ENCODE measurements at regions not wholly inside any gene's neighbourhood (a gene's known extent, or its start where the extent isn't known, plus 50 kb on each side); places are given as distances from the start of the nearest gene placed in this dataset.
"Not testable (repeated sequence)": the region's sequence is repeated elsewhere in the genome, so short reads cannot be mapped to it uniquely, and the experiment has no call there.

DNA sequence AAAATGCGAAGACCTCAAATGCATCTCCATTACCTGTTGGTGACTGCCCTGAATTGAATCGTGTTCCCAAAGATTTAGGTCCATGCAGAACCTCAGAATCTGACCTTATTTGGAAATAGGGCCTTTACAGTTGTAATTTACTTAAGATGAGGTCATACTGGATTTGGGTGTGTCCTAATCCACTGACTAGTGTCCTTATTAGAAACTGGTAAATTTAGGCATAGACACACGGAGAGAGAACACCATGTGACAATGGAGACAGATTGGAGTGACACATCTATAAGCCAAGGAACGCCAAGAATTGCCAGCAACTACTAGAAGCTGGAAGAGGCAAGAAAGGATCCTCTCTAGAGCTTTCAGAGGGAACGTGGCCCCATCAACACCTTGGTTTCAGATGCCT lies 203.1 kb downstream of the SMAD2 start:
- DNase-seq: no peak

DNA sequence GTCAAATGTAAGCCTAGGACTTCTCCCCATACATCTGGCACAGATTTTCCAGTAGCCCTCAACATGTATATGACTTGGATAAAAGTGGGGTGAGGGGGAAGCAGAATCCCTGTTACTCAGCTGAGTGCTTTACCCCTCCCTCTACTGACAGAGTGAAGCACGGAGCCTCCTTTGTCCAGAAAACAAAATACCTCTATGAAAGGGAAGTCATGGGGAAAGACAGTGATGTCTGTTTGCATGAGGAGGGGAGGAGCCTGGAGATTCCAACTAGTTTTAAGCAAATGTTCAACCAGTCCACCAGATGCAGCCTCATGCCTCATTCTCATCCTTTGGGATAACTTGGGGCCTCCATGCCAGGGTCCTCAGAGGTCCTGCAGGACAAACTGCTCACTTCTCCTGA lies 203.9 kb downstream of the SMAD2 start:
- DNase-seq: no peak

GRCh38 chr18:47725656-47726055 lies 204.8 kb downstream of the SMAD2 start:
- DNase-seq: no peak

GRCh38 chr18:47724186-47724975 lies 206.1 kb downstream of the SMAD2 start:
- DNase-seq: no peak

DNA sequence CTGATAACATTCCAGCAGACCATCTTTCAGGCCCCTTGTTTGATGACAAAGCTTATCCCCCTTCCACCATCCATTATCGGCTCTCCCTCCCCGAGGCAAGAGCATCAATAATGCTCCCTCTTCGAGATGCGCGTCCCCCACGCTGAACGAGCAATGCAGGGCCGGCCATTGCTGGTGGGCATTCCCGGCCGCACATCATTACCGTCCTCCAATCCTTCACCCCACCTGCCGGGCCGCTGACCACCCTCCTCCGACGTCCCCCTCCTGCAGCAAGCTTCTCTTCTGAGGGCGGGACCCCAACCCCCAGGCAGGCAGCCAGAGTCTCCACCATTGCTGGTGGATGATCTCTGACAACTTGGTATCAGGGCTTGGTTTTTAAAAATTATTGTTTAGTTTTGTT lies 208.6 kb downstream of the SMAD2 start:
- DNase-seq: no peak

DNA sequence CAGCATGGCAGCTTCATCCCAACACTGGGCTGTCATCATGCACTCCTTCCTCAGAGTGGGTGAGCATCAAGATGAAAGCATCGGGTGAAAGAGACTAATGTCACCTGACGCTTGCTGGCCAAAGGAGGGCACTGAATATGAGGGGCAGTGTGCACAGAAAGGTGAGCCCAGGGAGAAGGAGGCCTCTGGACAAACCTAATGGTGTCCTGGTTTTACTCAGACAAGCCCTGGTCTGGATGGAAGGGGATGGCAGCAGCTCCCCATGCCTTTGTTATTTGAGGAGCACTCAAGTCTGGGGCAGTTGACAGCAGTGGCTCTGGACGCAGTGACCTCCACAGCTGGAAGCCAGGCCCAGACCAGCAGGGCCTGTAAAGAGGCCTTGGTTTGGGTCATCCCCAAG lies 209.7 kb downstream of the SMAD2 start:
- DNase-seq: no peak

DNA sequence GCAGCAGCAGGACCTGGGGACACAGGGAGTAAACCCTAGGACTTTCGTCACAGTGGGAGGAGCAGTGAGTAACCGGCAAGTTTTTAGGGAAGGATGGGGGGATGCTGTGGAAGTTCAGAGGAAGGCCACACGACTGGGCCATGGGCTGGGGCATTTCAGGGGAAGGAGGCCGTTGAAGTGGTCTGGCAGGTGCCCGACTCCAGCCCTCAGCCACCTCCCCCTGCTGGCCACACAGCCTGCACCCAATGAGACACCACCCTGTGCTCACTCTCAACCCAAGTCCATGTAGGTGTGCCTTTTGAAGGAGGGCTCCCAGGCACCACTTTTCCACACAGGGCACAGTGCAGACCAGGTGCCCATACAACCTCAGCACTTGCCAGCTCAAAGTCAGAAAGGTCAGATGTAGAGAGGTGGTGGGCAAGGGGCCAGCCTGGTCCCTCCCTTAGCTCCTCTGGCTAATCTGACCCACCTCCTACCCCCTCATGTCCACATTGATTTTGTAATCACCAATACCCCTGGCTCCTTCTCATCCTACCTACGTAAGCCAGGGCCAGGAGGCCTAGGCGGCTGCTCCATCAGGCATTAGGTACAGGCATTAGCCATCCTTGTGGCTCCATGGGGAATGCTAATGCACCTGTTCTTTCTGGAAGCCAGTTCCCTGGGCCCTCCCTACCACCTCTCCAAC lies 211.2 kb downstream of the SMAD2 start:
- no peak for DNase-seq

GRCh38 chr18:47718646-47719045 lies 211.8 kb downstream of the SMAD2 start:
- no peak for DNase-seq

GRCh38 chr18:47717257-47717656 lies 213.2 kb downstream of the SMAD2 start:
- DNase-seq: no peak

- no peak for DNase-seq
Observed at GRCh38 chr18:47716632-47717185, 213.8 kb downstream of the SMAD2 start.

DNA sequence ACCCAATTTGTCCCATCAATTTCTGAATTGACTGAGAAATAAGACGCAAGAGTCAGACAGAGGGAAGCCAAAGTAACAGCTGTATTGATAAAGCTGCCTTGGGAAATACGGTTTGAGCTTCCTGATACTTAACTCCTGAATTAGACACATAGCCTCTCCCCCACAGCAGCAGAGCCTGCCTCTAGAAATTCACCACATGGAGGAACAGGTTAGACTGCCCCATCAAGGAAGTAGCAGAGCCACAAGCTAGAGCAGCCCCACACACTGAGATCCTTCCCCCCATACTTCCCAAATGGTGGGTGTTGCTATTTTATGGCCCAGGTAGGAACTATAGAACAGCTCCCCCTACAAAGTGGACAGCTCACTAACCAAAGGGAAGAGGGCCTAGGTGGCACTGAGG lies 220.0 kb downstream of the SMAD2 start:
- DNase-seq: no peak

DNA sequence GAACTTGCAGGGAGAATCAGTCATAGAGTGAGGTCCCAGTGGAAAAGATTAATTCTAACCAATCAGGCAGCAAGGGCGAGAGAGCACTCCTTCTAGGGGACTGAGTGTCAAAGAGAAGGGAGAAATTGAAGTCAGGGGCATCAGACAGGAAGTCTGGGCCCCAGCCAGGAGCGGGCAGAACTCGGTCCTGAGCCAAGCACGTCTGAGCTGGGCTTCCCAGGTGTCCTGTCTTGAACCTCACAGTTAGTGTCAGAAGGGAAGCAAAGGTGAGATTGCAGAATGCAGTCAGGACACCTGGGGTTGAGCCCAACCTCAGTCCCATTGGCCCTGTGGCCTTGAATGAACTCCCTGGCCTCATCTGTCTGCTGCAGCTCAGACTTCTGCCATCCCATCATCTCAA lies 220.9 kb downstream of the SMAD2 start:
- no peak for DNase-seq

DNA sequence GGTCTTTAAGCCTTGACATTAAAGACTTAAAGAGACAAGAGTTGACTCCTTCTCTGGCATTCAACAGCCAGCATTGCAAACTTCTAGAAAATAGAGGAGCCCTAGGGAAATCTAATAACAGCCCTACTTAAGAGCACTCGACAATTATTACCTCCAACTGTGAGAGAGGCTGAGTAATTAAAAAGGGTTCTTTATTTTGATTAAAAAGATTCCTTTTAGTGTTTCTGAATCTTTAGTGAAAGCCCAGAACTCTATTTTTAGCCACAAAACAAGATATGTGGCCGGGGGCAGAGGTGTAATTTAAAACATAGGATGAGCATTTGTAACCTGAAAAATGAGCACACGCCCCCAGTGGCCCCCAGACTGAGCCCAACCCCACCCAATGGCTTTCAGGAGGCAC lies 222.3 kb downstream of the SMAD2 start:
- DNase-seq: no peak

GRCh38 chr18:47701134-47701533 lies 229.3 kb downstream of the SMAD2 start:
- DNase-seq: no peak

DNA sequence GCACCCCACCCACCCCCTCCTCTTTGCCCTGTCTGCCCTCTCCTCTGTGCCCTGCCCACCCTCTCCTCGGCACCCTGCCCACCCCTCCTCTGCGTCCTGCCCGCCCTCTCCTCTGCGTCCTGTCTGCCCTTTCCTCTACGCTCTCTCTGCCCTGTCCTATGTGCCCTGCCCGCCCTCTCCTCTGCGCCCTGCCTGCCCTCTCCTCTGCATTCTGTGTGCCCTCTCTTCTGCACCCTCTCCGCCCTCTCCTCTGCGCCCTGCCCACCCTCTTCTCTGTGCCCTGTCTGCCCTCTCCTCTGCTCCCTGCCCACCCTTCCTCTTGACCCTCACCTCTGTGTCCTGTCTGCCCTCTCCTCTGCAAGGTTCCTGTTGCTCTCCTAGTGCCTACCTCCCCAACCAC lies 233.6 kb downstream of the SMAD2 start:
- no peak for DNase-seq

DNA sequence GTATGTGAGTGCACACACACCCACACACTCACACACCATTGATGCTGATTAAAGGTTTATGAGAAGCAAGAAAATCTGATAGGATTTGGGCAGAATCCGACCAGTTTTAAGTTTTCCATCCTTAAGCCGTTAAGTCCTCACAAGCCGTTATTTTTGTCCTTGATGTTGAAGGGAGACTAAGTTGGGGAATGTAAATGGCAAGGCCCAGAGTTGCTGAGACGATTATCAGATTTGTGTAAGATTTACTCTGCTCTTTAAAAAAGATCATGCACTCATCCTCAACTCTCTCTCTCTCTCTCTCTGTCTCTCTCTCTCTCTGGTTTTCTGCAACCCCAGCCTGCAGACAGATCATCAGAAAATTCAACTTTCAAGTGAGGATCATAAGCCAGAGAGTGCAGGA lies 238.8 kb downstream of the SMAD2 start:
- DNase-seq: no peak

- not testable (repeated sequence) for DNase-seq
Observed at GRCh38 chr18:47690778-47691177, 239.7 kb downstream of the SMAD2 start.

DNA sequence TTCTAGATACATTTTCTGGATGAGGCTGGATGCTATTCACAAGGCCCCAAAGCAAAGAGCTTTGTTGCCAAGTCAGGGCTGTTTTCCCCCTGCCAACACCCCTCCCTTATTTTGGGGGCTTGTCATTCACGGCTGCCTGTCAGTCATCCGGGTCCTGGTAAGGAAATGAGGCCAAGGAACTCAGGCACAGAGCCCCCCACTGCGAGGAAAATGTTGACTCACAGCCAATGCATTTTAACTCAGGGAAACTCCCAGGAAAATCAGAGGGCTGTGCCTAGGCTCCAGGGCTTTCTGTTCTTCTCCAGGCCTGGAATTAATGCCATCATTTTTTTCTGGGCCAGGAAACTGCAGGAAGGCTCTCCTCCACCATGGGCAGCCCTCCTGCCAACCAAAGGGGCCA lies 241.1 kb downstream of the SMAD2 start:
- no peak for DNase-seq

DNA sequence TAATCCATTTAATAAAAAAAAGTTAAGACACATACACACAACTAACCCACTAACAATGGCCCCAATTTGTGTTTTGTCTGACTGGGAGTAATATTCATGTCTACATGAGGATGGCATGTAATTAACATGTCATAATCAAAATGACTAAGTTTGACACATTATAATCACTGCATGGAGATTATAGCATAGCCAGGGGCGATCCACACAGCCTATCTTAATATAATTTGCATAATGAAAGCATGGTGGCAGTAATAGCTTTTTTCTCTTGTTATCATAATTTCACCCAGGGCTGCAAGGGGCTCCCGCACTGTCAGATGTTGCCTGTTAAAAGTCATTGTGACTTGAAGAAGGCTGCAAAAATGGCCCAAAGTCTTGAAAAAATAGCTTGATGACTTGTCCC lies 243.7 kb downstream of the SMAD2 start:
- DNase-seq: no peak

GRCh38 chr18:47683774-47684173 lies 246.7 kb downstream of the SMAD2 start:
- DNase-seq: no peak

DNA sequence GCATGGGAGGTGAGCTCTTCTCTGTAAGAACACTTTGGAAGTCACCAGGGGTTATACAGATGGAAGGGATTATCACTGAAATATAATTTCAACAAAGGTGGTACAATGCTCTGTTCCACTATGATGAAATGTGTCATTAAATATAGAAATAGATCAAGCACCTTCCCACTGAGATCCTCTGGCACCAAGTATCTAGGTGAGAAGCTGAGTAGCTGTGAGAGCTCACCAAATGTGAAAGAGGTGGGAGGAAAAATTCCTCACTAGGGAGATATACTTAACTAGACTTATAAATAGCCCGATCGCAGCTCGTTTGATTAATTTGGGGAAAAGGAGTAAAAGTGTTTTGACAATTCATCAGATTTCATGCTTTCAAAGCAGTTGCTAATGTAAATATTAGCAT lies 247.6 kb downstream of the SMAD2 start:
- DNase-seq: no peak

DNA sequence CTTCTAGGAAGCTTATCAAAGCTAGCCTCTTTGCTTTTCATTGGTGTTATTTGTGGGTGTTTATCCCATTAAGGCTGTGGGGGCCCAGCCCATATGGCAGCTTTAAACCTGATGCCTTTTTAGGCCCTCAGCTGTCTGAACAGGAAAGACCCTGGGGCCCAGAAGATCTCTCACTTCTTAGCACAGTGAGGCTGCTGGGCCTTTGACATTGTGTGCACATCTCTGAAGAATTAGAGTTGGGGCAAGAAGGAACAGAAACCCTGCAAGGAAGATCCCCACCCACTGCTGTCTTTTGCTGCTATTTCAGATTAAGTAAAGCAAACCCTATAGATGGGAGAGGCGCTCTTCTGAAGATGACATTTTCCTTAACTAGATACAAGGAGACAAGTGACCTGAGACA lies 250.0 kb downstream of the SMAD2 start:
- DNase-seq: no peak

DNA sequence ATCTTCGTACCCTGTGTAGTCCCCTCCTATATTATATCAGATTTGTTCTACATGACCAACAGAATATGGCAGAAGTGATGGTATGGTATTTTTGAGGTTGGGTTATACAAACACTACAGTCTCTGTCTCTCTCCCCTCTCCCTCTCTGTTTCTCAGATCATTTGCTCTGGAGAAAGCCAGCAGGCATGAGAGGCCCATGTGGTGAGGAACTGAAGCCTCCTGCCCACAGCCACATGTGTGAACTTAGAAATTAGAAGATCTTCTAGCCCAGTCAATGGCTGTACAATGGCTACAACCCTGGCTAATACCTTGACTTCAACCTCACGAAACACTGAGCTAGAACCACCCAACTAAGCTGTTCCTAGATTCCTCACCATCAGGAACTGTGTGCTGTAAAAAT lies 250.6 kb downstream of the SMAD2 start:
- DNase-seq: no peak

DNA sequence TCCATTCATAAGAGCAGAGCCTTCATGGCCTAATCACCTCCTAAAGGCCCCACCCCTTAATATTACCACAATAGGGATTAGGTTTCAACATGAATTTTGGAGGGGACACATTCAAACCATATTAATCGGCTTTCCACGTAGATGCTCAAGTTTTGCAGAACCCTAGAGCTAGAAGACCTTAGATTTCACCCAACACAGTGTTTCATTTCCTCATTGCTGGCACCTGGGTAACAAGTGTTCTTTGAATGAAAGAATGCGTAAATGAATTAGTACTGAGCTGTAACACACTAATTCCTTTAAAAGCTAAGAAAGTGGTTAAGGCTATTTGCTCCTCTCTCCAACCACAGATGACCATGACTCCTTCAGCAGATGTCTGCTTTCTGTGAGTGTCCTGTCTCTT lies 252.5 kb downstream of the SMAD2 start:
- no peak for DNase-seq

DNA sequence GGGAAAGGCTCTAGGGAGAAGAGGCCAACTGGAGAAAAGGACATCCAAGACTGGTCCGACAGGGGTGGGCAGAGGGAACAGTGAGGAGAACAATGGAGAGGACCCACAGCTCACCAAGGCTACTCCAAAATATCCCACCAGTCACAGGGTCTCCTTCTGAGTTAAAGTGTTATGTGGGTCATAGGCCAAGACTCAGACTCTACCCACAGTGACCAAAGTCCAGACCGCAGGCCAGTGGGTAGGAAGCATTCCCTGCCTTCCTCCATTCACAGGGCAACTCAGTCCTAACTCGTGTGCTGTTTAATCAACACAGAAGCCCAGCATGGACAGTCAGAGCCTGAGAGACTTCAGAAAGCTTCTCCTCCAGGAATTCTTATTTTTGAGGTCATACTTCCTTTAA lies 260.6 kb downstream of the SMAD2 start:
- DNase-seq: no peak
